ENCODE measurements at regions not wholly inside any gene's neighbourhood (a gene's known extent, or its start where the extent isn't known, plus 50 kb on each side); places are given as distances from the start of the nearest gene placed in this dataset.
A peak's percentile ranks its signal among the peaks of the same experiment; 100 is the strongest.

DNA sequence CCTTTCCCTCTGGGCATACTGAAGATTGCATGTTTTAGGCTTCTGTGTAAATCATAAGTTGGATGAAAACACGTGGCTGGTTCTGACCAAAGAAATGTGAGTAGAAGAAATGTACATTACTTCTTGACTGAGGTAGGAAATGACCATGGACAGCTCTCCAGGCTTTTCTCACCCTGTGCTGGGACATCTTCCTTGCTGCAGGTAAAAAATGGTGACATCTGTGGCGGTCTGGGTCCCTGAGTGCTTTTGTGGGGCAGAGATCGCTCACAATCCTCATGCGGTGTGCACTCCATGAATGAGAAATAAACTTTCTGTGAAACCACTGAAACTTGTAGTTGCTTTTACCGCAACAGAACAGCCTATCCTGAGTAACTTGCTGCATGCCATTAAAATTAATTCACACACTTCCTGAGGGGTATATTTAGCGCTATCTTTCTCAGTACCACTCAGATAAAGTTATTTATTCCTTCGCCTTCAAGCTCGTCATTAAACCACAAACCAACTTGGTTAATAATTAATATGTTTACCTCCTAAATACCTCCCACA lies 730.4 kb downstream of the EFNA5 start:
- Mint-ChIP-seq H3K4me3 (no peak overlapping the region), H3K27me3 (ENCODE audit: low read depth) (no peaks in the 10 kb centered on the region), H3K36me3 (ENCODE audit: insufficient read depth in 1 of 3, low read depth in 3 of 3) (peaks cover 0 to 4% (median 4%) of the 10 kb centered on the region in 3 experiments; a peak in 4 of 7 replicates), H3K27ac (peak overlapping the region in 1 of 3 experiments; percentile 1; a peak in 1 of 7 replicates), H3K4me1 (0 out of 4 replicates have a peak, but pooled peaks cover 0 to 3% of the 10 kb centered on the region in 2 experiments), H3K9me3 (peaks cover 4% of the 10 kb centered on the region in 2 experiments; a peak in 3 of 5 replicates)
- Histone ChIP-seq H3K79me2 (ENCODE audit: insufficient read depth, low read length) (no peaks in the 10 kb centered on the region), H2BK20ac (ENCODE audit: low read depth, low read length, poor library complexity, severe bottlenecking) (no peak overlapping the region), H4K20me1 (ENCODE audit: control insufficient read depth, insufficient read depth, insufficient read length) (no peaks in the 10 kb centered on the region), H3K4ac (ENCODE audit: low read depth, low read length) (no peak overlapping the region), H3K27ac (ENCODE audit: insufficient read length, low read depth, low read length) (no peak overlapping the region), H3T11ph (ENCODE audit: low read length) (no peak overlapping the region), H3K14ac (ENCODE audit: insufficient read depth, low read length) (no peak overlapping the region), H4K5ac (ENCODE audit: insufficient read length, low read depth, low read length) (no peak overlapping the region), H3K27me3 (ENCODE audit: insufficient read depth, low read length) (no peaks in the 10 kb centered on the region), H2BK120ac (ENCODE audit: low read depth, low read length, poor library complexity, severe bottlenecking) (no peak overlapping the region), H4K8ac (replicated peaks; ENCODE audit: insufficient read length, low read depth, low read length) (no peak overlapping the region), H2BK5ac (ENCODE audit: insufficient read length, low read length) (no peak overlapping the region), H3K4me1 (ENCODE audit: insufficient read depth, low read length) (no peaks in the 10 kb centered on the region), H3K23me2 (ENCODE audit: insufficient read length, low read depth, low read length, poor library complexity, severe bottlenecking) (no peaks in the 10 kb centered on the region), H3K4me2 (ENCODE audit: insufficient read depth, insufficient read length, low read length) (no peak overlapping the region), H3K9me3 (ENCODE audit: control insufficient read depth, low read depth, low read length) (no peaks in the 10 kb centered on the region), H2BK12ac (ENCODE audit: insufficient read length, low read depth, low read length) (no peak overlapping the region), H3K79me1 (ENCODE audit: insufficient read depth, low read depth, low read length, poor library complexity, severe bottlenecking) (no peaks in the 10 kb centered on the region), H3K23ac (ENCODE audit: insufficient read length, low read depth, low read length) (no peak overlapping the region), H2AFZ (ENCODE audit: low read length) (no peak overlapping the region), H2AK5ac (ENCODE audit: insufficient read length, low read length) (no peak overlapping the region), H2BK15ac (ENCODE audit: low read depth, low read length) (no peak overlapping the region), H3K9ac (ENCODE audit: extremely low read depth, insufficient read length, low read length) (no peak overlapping the region), H4K91ac (ENCODE audit: insufficient read length, low read depth, low read length) (no peak overlapping the region), H3K18ac (ENCODE audit: insufficient read length, low read depth, low read length) (no peak overlapping the region), H3K56ac (ENCODE audit: insufficient read length, low read depth, low read length) (no peak overlapping the region)
- no CpG with 5 or more reads among the region's 8 CpGs for WGBS (ENCODE audit: extremely low coverage, insufficient read length, low lambda C conversion rate)
- TF ChIP-seq, protein P1, sequence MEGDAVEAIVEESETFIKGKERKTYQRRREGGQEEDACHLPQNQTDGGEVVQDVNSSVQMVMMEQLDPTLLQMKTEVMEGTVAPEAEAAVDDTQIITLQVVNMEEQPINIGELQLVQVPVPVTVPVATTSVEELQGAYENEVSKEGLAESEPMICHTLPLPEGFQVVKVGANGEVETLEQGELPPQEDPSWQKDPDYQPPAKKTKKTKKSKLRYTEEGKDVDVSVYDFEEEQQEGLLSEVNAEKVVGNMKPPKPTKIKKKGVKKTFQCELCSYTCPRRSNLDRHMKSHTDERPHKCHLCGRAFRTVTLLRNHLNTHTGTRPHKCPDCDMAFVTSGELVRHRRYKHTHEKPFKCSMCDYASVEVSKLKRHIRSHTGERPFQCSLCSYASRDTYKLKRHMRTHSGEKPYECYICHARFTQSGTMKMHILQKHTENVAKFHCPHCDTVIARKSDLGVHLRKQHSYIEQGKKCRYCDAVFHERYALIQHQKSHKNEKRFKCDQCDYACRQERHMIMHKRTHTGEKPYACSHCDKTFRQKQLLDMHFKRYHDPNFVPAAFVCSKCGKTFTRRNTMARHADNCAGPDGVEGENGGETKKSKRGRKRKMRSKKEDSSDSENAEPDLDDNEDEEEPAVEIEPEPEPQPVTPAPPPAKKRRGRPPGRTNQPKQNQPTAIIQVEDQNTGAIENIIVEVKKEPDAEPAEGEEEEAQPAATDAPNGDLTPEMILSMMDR (conservative IDR thresholded peaks at IDR 0.05): no peak
- DNase-seq: no peak
